Skeletal muscle satellite cell (primary cell): ENCODE measurements at regions not wholly inside any gene's neighbourhood (a gene's known extent, or its start where the extent isn't known, plus 50 kb on each side); places are given as distances from the start of the nearest gene placed in this dataset.

Source experiments
- H3K27me3 ChIP-seq: 2 replicates; pipeline ENCODE4 v1.7.0; 2013; ENCODE audit warnings: low read length; ENCODE audit not compliant: control insufficient read depth, insufficient read depth
- H3K36me3 ChIP-seq: 2 replicates; pipeline ENCODE4 v1.7.0; 2013; ENCODE audit warnings: mild to moderate bottlenecking, control low read depth, low read length; ENCODE audit not compliant: insufficient read depth
- H3K4me1 ChIP-seq: 2 replicates; pipeline ENCODE4 v1.7.0; 2013; ENCODE audit warnings: low read length; ENCODE audit not compliant: control insufficient read depth, insufficient read depth
- H3K4me2 ChIP-seq: 2 replicates; pipeline ENCODE4 v1.7.0; 2013; ENCODE audit warnings: mild to moderate bottlenecking, low read length
- H3K4me3 ChIP-seq: 2 replicates; pipeline ENCODE4 v1.7.0; 2013; ENCODE audit warnings: low read length
- H3K9ac ChIP-seq: 2 replicates; pipeline ENCODE4 v1.7.0; 2013; ENCODE audit warnings: mild to moderate bottlenecking, low read depth, low read length, moderate library complexity
- H3K9me3 ChIP-seq: replicated peaks from 2 replicates; pipeline ENCODE4 v1.7.0; 2013; ENCODE audit warnings: mild to moderate bottlenecking, control low read depth, low read length

DNA sequence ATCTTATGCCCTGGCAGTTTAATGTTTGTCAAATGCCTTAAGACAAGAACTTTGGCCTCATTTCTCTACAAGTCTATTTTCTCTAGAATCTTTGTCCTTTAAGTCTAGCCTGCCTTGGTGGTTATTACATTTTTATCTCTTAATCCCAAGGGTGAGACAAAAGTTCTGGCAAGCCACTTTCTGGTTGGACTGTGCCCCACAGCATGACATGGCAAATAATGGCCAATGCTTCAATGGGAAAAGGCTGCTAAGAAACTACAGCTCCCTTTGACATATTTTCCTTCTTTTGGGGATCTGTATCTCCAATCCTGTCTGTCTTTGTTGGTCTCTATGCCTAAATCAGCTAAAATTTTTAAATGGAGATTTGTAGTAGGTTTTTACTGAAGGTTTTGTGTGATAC, 181.6 kb upstream of the MBNL1 start:
- Histone ChIP-seq H3K4me2 (no peak overlapping the region), H3K9me3 (no peaks in the 10 kb centered on the region), H3K4me1 (no peaks in the 10 kb centered on the region), H3K27me3 (no peaks in the 10 kb centered on the region), H3K4me3 (no peak overlapping the region), H3K9ac (no peak overlapping the region), H3K36me3 (no peaks in the 10 kb centered on the region)

DNA sequence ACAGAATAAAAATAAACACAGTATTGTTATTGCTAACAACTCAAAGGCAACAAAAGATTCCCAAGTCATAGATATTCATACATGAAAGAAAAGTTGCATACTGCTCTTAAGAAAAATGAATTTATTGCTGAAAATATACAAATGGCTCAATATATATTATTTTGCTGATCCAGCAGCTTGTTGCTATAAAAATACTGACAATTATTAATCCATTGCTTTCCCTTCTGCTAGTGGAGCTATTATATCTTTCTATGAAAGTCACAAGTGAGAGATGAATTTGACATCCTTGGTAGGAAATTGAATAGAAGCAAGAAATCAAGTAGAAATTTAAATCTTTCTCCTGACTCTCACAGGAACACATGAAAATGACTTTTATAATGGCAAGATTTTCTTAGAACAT, 179.2 kb upstream of the MBNL1 start:
- Histone ChIP-seq H3K27me3 (no peaks in the 10 kb centered on the region), H3K4me3 (no peak overlapping the region), H3K4me1 (no peaks in the 10 kb centered on the region), H3K9me3 (no peaks in the 10 kb centered on the region), H3K36me3 (no peaks in the 10 kb centered on the region), H3K9ac (no peak overlapping the region), H3K4me2 (no peak overlapping the region)

DNA sequence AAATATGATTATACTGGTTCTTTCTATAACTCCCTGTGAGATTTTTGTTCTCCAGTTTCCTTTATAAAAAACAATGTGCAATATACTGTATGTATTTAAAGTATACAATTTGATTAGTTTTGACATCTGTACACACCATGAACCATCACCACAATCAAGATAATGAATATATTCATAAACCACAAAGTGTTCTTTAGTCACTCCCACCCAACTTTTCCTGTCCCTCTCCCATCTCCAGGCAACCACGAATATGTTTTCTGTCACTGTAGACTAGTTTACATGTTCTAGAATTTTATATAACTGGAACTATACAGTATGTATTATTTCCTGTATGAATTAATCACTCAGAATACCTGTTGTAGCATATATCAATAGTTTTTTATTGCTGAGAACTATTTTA, 177.0 kb upstream of the MBNL1 start:
- no peak overlapping the region for H3K4me2 ChIP-seq
- H3K4me1 ChIP-seq = no peaks in the 10 kb centered on the region
- H3K4me3 ChIP-seq = no peak overlapping the region
- H3K27me3 ChIP-seq = no peaks in the 10 kb centered on the region
- H3K9me3 ChIP-seq = no peaks in the 10 kb centered on the region
- no peak overlapping the region for H3K9ac ChIP-seq
- no peaks in the 10 kb centered on the region for H3K36me3 ChIP-seq

DNA sequence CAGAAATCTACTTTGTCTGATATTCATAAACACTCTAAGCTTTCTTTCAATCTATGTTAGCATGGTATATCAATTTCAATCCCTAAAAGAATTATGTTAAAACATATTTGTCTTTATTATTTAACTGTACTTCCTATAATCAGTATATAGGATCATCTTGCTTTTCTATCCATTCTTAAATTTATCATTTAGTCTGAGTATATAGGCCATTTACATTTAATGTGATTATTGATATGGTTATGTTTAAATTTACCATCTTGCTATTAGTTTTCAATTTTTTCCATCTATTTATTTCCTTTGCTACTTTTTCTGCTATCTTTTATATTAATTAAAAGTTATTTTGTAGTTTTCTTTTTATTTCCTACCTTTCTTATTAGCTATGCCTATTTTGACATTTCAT, 174.8 kb upstream of the MBNL1 start:
- Histone ChIP-seq H3K36me3 (no peaks in the 10 kb centered on the region), H3K4me3 (no peak overlapping the region), H3K9me3 (no peaks in the 10 kb centered on the region), H3K27me3 (no peaks in the 10 kb centered on the region), H3K4me2 (no peak overlapping the region), H3K4me1 (no peaks in the 10 kb centered on the region), H3K9ac (no peak overlapping the region)

DNA sequence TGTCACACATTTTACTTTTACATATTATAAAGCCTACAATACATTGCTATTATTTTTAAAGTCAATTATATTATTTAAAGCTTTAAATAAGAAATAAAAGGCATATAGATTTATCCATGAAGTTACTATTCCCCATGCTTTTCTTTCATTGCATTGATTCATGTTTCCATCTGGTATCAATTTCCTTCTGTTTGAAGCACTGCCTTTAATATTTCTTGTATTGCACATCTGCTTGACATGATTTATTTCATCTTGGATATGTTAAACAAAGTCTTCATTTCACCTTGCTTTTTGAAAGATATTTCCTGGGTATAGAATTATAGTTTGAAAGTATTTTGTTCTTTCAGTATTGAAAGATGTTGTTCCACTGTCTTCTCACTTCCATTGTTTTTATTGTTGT, 174.3 kb upstream of the MBNL1 start:
- Histone ChIP-seq H3K27me3 (no peaks in the 10 kb centered on the region), H3K9me3 (no peaks in the 10 kb centered on the region), H3K4me2 (no peak overlapping the region), H3K9ac (no peak overlapping the region), H3K4me1 (no peaks in the 10 kb centered on the region), H3K4me3 (no peak overlapping the region), H3K36me3 (no peaks in the 10 kb centered on the region)

DNA sequence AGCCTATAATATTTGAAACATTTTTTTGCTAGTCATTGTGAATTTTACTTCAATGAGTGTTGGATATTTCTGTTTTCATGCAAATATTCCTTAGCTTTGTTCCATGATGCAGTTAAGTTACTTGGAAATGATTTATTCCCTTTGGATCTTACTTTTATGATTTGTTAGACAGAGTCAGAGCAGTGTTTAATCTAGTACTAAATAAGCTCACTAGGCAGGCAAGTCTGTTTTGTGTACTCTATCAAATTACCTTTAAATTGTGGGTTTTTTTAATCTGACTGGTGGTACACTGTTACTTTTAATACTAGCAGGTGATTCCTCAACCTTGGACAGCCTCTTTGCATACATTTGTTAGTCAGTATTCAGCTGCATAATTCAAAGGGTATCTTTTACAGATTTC, 173.3 kb upstream of the MBNL1 start:
- H3K4me3 ChIP-seq = no peak overlapping the region
- no peaks in the 10 kb centered on the region for H3K36me3 ChIP-seq
- no peaks in the 10 kb centered on the region for H3K9me3 ChIP-seq
- H3K4me2 ChIP-seq = no peak overlapping the region
- no peaks in the 10 kb centered on the region for H3K4me1 ChIP-seq
- no peak overlapping the region for H3K9ac ChIP-seq
- H3K27me3 ChIP-seq = no peaks in the 10 kb centered on the region

DNA sequence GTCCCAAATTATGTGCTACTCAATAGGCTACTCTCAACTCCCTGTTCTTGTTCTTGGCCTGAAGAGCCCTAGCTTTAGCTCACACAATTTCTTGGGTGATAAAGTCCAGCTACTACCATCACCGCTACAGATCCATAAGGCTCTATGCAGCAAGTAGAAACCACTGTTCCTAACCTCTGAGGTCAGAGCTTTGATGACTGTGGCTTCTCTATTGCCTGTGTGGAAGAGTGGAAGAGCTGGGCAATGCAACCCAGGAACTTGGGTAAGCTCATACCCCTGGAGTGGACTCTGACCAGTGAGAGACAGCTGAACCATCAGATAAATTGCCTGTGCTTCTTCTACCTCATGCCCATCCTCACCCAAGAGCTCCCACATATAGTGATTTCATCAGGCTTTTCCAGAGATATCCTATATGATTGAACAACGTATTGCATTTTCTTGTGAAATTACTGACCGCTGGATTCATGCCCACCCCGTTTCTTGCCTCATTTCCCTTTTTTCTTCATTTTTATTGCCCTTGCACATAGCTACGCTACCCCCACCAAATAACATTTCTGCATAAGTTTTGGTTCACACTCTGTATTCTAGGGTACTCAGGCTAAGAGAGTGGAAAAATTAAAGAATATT, 172.3 kb upstream of the MBNL1 start:
- no peaks in the 10 kb centered on the region for H3K4me1 ChIP-seq
- no peaks in the 10 kb centered on the region for H3K9me3 ChIP-seq
- H3K36me3 ChIP-seq = no peaks in the 10 kb centered on the region
- H3K27me3 ChIP-seq = no peaks in the 10 kb centered on the region
- H3K4me2 ChIP-seq = no peak overlapping the region
- H3K9ac ChIP-seq = no peak overlapping the region
- no peak overlapping the region for H3K4me3 ChIP-seq

DNA sequence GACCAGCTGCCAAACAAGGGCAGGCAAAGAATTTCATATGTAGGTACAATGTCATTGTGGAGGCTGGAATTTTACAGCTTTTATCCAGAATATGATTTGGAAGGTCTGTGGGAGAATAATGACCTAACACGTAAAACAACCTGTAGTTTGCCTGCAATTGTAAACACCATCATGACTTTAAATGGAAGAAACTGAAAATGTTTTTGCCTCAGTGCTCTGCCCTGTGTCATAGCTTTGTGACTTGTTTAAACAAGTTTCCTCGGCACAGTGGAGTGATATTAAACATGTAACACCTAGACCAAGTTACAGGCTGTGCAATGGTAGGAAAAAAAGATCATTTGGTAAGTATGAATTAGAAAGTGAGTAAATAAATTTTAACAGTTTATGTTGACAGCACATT, 171.6 kb upstream of the MBNL1 start:
- Histone ChIP-seq H3K36me3 (no peaks in the 10 kb centered on the region), H3K9me3 (no peaks in the 10 kb centered on the region), H3K4me3 (no peak overlapping the region), H3K27me3 (no peaks in the 10 kb centered on the region), H3K4me2 (no peak overlapping the region), H3K9ac (no peak overlapping the region), H3K4me1 (peaks cover 5% of the 10 kb centered on the region)

DNA sequence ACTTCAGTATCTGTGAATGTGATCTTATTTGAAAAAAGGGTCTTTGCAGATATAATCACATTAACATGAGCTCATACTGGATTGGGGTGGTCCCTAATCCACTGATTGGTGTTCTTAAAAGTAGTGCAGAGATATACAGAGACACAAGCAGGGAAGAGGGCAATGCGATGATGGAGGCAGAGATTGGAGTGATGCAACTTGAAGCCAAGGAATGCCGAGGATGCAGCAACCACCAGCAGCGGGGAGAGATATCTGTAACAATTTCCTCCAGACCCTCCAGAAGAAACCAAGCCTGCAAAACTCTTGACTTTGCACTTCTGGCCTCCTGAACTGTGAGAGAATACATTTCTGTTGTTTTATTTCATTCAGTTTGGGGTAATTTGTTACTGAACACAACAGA, 171.0 kb upstream of the MBNL1 start:
- Histone ChIP-seq H3K27me3 (no peaks in the 10 kb centered on the region), H3K36me3 (no peaks in the 10 kb centered on the region), H3K4me3 (no peak overlapping the region), H3K4me2 (no peak overlapping the region), H3K4me1 (peaks cover 5% of the 10 kb centered on the region), H3K9ac (no peak overlapping the region), H3K9me3 (no peaks in the 10 kb centered on the region)

DNA sequence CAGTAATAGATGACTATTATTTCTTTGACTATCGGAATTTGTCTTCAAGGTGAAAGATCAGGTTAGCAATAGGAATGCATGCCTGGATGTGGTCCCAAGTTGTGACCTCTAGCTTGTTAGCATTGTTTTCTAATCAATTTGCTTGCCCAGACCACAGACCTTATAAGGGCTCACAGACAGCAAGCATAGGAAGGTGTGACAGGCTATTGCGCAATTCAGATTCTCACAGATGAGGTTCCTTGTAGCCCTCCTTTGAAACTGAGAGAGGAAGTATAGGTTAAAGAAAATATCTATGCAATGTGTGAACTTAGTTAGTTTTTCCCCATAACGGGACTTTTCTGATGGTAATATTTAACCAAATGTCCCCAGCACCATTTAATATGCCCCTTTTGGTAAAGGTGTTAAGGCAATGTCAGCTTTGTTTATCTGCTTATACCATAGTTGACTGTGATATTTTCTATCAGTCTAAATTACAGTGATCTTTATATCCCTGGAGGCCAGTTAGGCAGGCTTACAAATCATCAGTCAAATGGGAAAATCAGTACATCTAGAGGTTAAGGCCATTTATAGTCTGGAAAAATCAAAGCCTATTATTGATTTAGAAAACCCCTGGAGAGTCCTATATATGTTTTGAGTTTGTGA, 168.1 kb upstream of the MBNL1 start:
- no peaks in the 10 kb centered on the region for H3K27me3 ChIP-seq
- no peaks in the 10 kb centered on the region for H3K36me3 ChIP-seq
- no peak overlapping the region for H3K9ac ChIP-seq

DNA sequence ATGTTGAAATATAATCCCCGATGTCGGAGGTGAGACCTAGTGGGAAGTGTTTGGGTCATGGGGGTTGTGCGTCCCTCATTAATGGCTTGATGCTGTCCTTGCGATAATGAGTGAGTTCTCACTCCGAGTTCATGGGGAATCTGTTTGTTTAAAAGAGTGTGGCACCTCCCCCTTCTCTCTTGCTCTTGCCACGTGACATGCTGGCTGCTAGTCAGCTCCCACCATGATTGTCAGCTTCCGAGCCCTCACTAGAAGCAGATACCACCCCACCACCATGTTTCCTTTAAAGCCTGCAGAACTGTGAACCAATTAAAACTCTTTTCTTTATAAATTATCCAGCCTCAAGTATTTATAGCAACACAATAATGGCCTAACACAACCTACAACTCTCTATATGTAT, 166.3 kb upstream of the MBNL1 start:
- H3K9me3 ChIP-seq = no peaks in the 10 kb centered on the region
- no peaks in the 10 kb centered on the region for H3K27me3 ChIP-seq
- peaks cover 5% of the 10 kb centered on the region for H3K4me1 ChIP-seq
- H3K4me2 ChIP-seq = no peak overlapping the region
- no peak overlapping the region for H3K4me3 ChIP-seq
- H3K36me3 ChIP-seq = no peaks in the 10 kb centered on the region
- H3K9ac ChIP-seq = no peak overlapping the region

More for the DNA sequence above, 168.1 kb upstream of the MBNL1 start:
- Histone ChIP-seq H3K4me1 (peaks cover 5% of the 10 kb centered on the region), H3K9me3 (no peaks in the 10 kb centered on the region), H3K4me2 (no peak overlapping the region), H3K4me3 (no peak overlapping the region)

DNA sequence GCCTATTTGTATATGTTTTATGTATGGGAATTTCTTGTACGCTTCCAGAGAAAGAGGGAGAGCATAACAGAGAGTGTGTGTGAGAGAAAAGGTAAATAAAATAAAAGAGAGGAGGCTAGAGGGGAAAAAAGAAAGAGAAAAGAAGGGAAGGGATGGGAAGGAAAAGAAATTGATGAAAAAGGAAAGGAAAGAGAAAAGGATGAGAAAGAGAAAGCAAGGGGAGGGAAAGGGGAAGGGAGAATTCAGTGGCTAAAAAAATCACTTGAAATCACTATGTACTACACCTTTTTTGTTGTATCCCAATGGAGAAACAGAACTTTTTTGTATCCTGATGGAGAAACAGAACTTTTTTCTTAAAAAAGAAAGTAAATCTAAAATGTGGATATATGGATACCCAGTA, 165.5 kb upstream of the MBNL1 start:
- H3K27me3 ChIP-seq = no peaks in the 10 kb centered on the region
- H3K9me3 ChIP-seq = no peaks in the 10 kb centered on the region
- H3K36me3 ChIP-seq = no peaks in the 10 kb centered on the region
- no peak overlapping the region for H3K9ac ChIP-seq
- peaks cover 5% of the 10 kb centered on the region for H3K4me1 ChIP-seq
- H3K4me3 ChIP-seq = no peak overlapping the region
- H3K4me2 ChIP-seq = no peak overlapping the region
